K562 (cell line): ENCODE measurements at regions not wholly inside any gene's neighbourhood (a gene's known extent, or its start where the extent isn't known, plus 50 kb on each side); places are given as distances from the start of the nearest gene placed in this dataset.

Experiments used
- ATAC-seq: fragments of 200-7000 bp; cut with Tn5 transposase; 3 replicates; pipeline ENCODE4 v1.9.1; 2020; ENCODE audit warnings: moderate library complexity
- BruUV-seq: library from RNA; stranded (reverse); fragments of 400-500 nt; replicated peaks from 2 replicates; lab custom pipeline; 2021; lab: Mats Ljungman, UMichigan
- CTCF ChIA-PET: fragments of 300-600 bp; formaldehyde crosslinking; extraction: SDS; loops from one replicate; lab custom pipeline; 2021; ENCODE audit warnings: low intra/inter-chr PET ratio; lab: Yijun Ruan, JAX
- POLR2A ChIA-PET: fragments of 300-600, 350-650 bp; sonication (Branson Sonifier 250); formaldehyde crosslinking; extraction: SDS; loops from one replicate; lab custom pipeline; 2021; ENCODE audit warnings: antibody characterized with exemption, inconsistent platforms; lab: Yijun Ruan, JAX
- DNase-seq, 4 experiments: peaks; one replicate each; pipeline versions ENCODE4 v3.0.0 to v3.0.0-alpha.2; 2011 to 2018; ENCODE audit warnings: low spot score in 3 of 4, mixed read lengths in 3 of 4; ENCODE audit errors: extremely low read depth in 1 of 4
- FAIRE-seq: peaks from 2 replicates; lab custom pipeline; 2011; peaks lifted over from hg19 to GRCh38; lab: Jason Lieb, UNC
- H2AFZ ChIP-seq: 2 replicates; pipeline ENCODE4 v1.6.0; 2011; ENCODE audit warnings: low read depth, low read length, control low read depth, inconsistent platforms
- H3K27ac ChIP-seq: fragments of 200-600 bp; 3 replicates; pipeline ENCODE4 v1.8.0; 2011; ENCODE audit warnings: low read depth, mild to moderate bottlenecking, control low read depth, inconsistent platforms, low read length, moderate library complexity, mixed read lengths; ENCODE audit errors: extremely low read depth
- H3K27me3 ChIP-seq, 2 experiments: fragments of 300-600 bp in 1 of 2; 2 replicates in 1 of 2; 3 replicates in 1 of 2; pipeline versions ENCODE4 v1.6.0 to v1.8.0; 2011; ENCODE audit warnings: inconsistent platforms in 2 of 2, low read length in 2 of 2, mild to moderate bottlenecking in 1 of 2, mixed read lengths in 1 of 2, moderate library complexity in 1 of 2; ENCODE audit not compliant: control insufficient read depth in 2 of 2, insufficient read depth in 2 of 2
- H3K36me3 ChIP-seq: fragments of 300-600 bp; 3 replicates; pipeline ENCODE4 v1.8.0; 2011; ENCODE audit warnings: mild to moderate bottlenecking, low read length, inconsistent platforms; ENCODE audit not compliant: control insufficient read depth, insufficient read depth
- H3K4me1 ChIP-seq, 2 experiments: fragments of 200-600 bp in 1 of 2; replicated peaks in 1 of 2; 2 replicates in 1 of 2; 3 replicates in 1 of 2; pipeline versions ENCODE4 v1.5.1 to v1.8.0; 2011; ENCODE audit warnings: inconsistent platforms in 2 of 2, low read length in 2 of 2, mild to moderate bottlenecking in 1 of 2, mixed read lengths in 1 of 2, moderate library complexity in 1 of 2; ENCODE audit not compliant: control insufficient read depth in 2 of 2, insufficient read depth in 2 of 2
- H3K4me2 ChIP-seq: 2 replicates; pipeline ENCODE4 v1.6.1; 2011; ENCODE audit warnings: low read length, control low read depth, inconsistent platforms, mixed read lengths; ENCODE audit not compliant: insufficient read depth
- H3K4me3 ChIP-seq: fragments of 200-600 bp; sonication (generic), shearing (Covaris generic); 2 replicates; pipeline ENCODE4 v1.5.1; 2016; ENCODE audit warnings: control low read depth, inconsistent platforms
- H3K79me2 ChIP-seq: fragments of 200-600 bp; 3 replicates; pipeline ENCODE4 v1.8.0; 2011; ENCODE audit warnings: low read length, inconsistent platforms; ENCODE audit not compliant: control insufficient read depth, insufficient read depth
- H3K9ac ChIP-seq, 2 experiments: 2 replicates each; pipeline versions ENCODE4 v1.6.0 to v1.6.1; 2011; ENCODE audit warnings: low read depth in 2 of 2, low read length in 2 of 2, control low read depth in 1 of 2, inconsistent platforms in 1 of 2, mild to moderate bottlenecking in 1 of 2, mixed read lengths in 1 of 2; ENCODE audit not compliant: insufficient read depth in 1 of 2
- H3K9me1 ChIP-seq: one replicate; pipeline ENCODE4 v1.6.0; 2011; ENCODE audit warnings: inconsistent platforms, mild to moderate bottlenecking, low read length, moderate library complexity; ENCODE audit not compliant: control insufficient read depth, insufficient read depth
- H3K9me3 ChIP-seq: replicated peaks from 2 replicates; pipeline ENCODE4 v1.5.1; 2011; ENCODE audit warnings: low read depth, low read length, inconsistent platforms; ENCODE audit not compliant: control insufficient read depth, insufficient read depth
- H4K20me1 ChIP-seq: replicated peaks from 2 replicates; pipeline ENCODE4 v1.6.1; 2011; ENCODE audit warnings: low read length, inconsistent platforms, mixed read lengths; ENCODE audit not compliant: control insufficient read depth, insufficient read depth
- ASH1L ChIP-seq: fragments of 450-650 bp; IDR thresholded peaks from 2 replicates; pipeline ENCODE4 v1.6.1; 2018; ENCODE audit warnings: borderline replicate concordance, mild to moderate bottlenecking, low read depth; ENCODE audit not compliant: partially characterized antibody
- CC2D1A ChIP-seq: fragments of 450-650 bp; IDR thresholded peaks from 2 replicates; pipeline ENCODE4 v1.6.1; 2017; ENCODE audit warnings: mild to moderate bottlenecking
- CEBPB ChIP-seq: fragments of 450-650 bp; IDR thresholded peaks from 2 replicates; pipeline ENCODE4 v1.6.1; 2016; ENCODE audit warnings: missing genetic modification characterization, missing compliant biosample characterization
- ILF3 ChIP-seq: fragments of 450-650 bp; IDR thresholded peaks from 2 replicates; pipeline ENCODE4 v1.6.1; 2018; ENCODE audit warnings: antibody characterized with exemption, mild to moderate bottlenecking, moderate library complexity, borderline replicate concordance
- MED1 ChIP-seq: sonication (generic); formaldehyde crosslinking; IDR thresholded peaks from 2 replicates; pipeline ENCODE4 v1.8.1; 2023; ENCODE audit warnings: missing genetic modification reagents, borderline replicate concordance
- NCOA6 ChIP-seq: fragments of 450-650 bp; IDR thresholded peaks from 2 replicates; pipeline ENCODE4 v1.6.1; 2017; ENCODE audit warnings: mild to moderate bottlenecking
- SNRNP70 ChIP-seq: fragments of 200-400 bp; formaldehyde crosslinking; optimal IDR thresholded peaks from 2 replicates; pipeline ENCODE3; 2017; ENCODE audit warnings: low read depth, low read length
- SRF ChIP-seq, 2 experiments: fragments of 250-450, 450-650 bp in 1 of 2; sonication (Bioruptor Pico) in 1 of 2; sonication (generic) in 1 of 2; formaldehyde crosslinking; IDR thresholded peaks; 2 replicates each; pipeline versions ENCODE4 v1.5.0 to v1.5.1; 2020 to 2022; ENCODE audit warnings: mild to moderate bottlenecking in 1 of 2, missing genetic modification reagents in 1 of 2
- ZNF282 ChIP-seq: sonication (generic); formaldehyde crosslinking; IDR thresholded peaks from 2 replicates; pipeline ENCODE4 v1.8.1; 2023; ENCODE audit warnings: missing genetic modification reagents
- ZNF311 ChIP-seq: fragments of 250-450 bp; sonication (Bioruptor Pico); IDR thresholded peaks from 2 replicates; pipeline ENCODE4 v1.4.0; 2020; ENCODE audit warnings: mild to moderate bottlenecking, moderate library complexity
- WGBS: fragments of 100-300 bp; shearing (Covaris generic); methylation state at CpG from one replicate; pipeline ENCODE4 v1.1.6; 2016; ENCODE audit warnings: low coverage, mixed read lengths; ENCODE audit not compliant: insufficient coverage; ENCODE audit errors: missing lambda C conversion rate; 5-methylcytosine and 5-hydroxymethylcytosine counted together
- in situ Hi-C: fragments of 300-500 bp; cut with MboI; formaldehyde crosslinking; loops from 4 replicates; pipeline ENCODE4 v1.15.0; 2018; ENCODE audit warnings: inconsistent platforms, mixed read lengths
- intact Hi-C: fragments of 100-400 bp; cut with micrococcal nuclease; formaldehyde crosslinking; loops from 2 replicates; pipeline ENCODE4 v1.14.2; 2022

GRCh38 chr16:86289304-86289703, 221.0 kb upstream of the FOXF1 start:
- FAIRE-seq (no peak), DNase-seq (no peak), ATAC-seq (no peak)
- Histone ChIP-seq H3K9me3 (no peaks in the 10 kb centered on the region), H3K4me1 (no peaks in the 10 kb centered on the region), H3K9me1 (no peaks in the 10 kb centered on the region), H3K4me2 (no peak overlapping the region), H3K9ac (no peak overlapping the region), H3K27ac (no peak overlapping the region), H2AFZ (no peak overlapping the region), H4K20me1 (peaks cover 4% of the 10 kb centered on the region; the same call in 1 of the 2 replicates), H3K27me3 (peaks cover 40 to 70% of the 10 kb centered on the region in 2 experiments), H3K79me2 (no peaks in the 10 kb centered on the region), H3K36me3 (no peaks in the 10 kb centered on the region), H3K4me3 (no peak overlapping the region)
- in situ Hi-C loops (no loop called here), intact Hi-C loops (no loop called here)
- ChIA-PET CTCF (no interaction called here), POLR2A (no interaction called here)
- WGBS = 0% methylated on average over 11 of the region's 11 CpGs
- BruUV-seq = no TSS peak
- no peak for TF ChIP-seq ASH1L
- no peak for TF ChIP-seq ZNF311 (CRISPR knock-in tag)
- no peak for TF ChIP-seq SNRNP70
- TF ChIP-seq CC2D1A = no peak
- TF ChIP-seq, all 486 proteins: peak for 0

GRCh38 chr16:86289907-86290306, 220.4 kb upstream of the FOXF1 start:
- WGBS = 0% methylated on average over 2 of the region's 2 CpGs
- POLR2A ChIA-PET = no interaction called here
- Histone ChIP-seq H3K9me1 (no peaks in the 10 kb centered on the region), H4K20me1 (peaks cover 8% of the 10 kb centered on the region; the same call in 1 of the 2 replicates), H3K4me3 (no peak overlapping the region), H3K36me3 (no peaks in the 10 kb centered on the region), H3K27me3 (peaks cover 40 to 73% of the 10 kb centered on the region in 2 experiments), H3K27ac (no peak overlapping the region), H3K9me3 (no peaks in the 10 kb centered on the region), H3K79me2 (no peaks in the 10 kb centered on the region), H3K4me1 (no peaks in the 10 kb centered on the region), H2AFZ (no peak overlapping the region), H3K9ac (no peak overlapping the region), H3K4me2 (no peak overlapping the region)
- DNase-seq = no peak
- FAIRE-seq = peak; percentile 32
- BruUV-seq = no TSS peak
- intact Hi-C loops = no loop called here
- ATAC-seq = no peak
- in situ Hi-C loops = no loop called here
- CTCF ChIA-PET = no interaction called here
- TF ChIP-seq SRF (CRISPR knock-in tag; IDR thresholded peaks at IDR 0.05) (no peak), ILF3 (no peak), ZNF282 (no peak), CEBPB (tag) (no peak), MED1 (CRISPR knock-in tag) (no peak), NCOA6 (no peak)
